ENCODE measurements at regions not wholly inside any gene's neighbourhood (a gene's known extent, or its start where the extent isn't known, plus 50 kb on each side); places are given as distances from the start of the nearest gene placed in this dataset.
"Not testable (repeated sequence)": the region's sequence is repeated elsewhere in the genome, so short reads cannot be mapped to it uniquely, and the experiment has no call there.

GRCh38 chr6:20013066-20013861, 176.1 kb downstream of the ID4 start:
- Mint-ChIP-seq H3K4me3 (no peak overlapping the region), H3K27ac (ENCODE audit: low read depth) (no peak overlapping the region), H3K9me3 (no peaks in the 10 kb centered on the region), H3K36me3 (ENCODE audit: insufficient read depth) (no peaks in the 10 kb centered on the region), H3K4me1 (no peaks in the 10 kb centered on the region), H3K27me3 (peaks cover 57% of the 10 kb centered on the region)
- DNase-seq (ENCODE audit: low spot score in 2 of 2) (no peak), ATAC-seq (replicated peaks; ENCODE audit: extremely low read depth, poor library complexity, severe bottlenecking) (no peak)

DNA sequence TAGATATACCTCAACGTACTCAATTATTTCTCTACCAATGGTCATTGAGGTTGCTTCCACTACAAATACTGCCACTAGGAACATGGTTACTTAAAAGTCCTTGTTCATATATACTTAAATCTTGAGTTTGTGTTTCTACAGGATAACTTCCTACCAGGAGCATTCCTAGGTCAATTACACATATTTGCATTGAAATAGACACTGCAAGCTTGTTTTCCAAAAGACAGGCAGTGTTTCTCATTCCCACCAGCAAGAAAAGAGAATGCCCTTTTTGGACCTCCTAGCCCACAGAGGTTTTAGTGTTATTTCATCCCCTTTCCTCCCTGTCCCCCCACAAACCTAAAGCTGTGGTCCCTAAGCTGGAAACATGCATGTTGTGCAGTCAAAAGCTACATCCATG, 177.3 kb downstream of the ID4 start:
- peaks cover 46% of the 10 kb centered on the region for H3K27me3 Mint-ChIP-seq

GRCh38 chr6:20020526-20020925, 183.4 kb downstream of the ID4 start:
- H3K9me3 Mint-ChIP-seq, result no peaks in the 10 kb centered on the region
- no peak overlapping the region for H3K4me3 Mint-ChIP-seq
- ATAC-seq (replicated peaks; ENCODE audit: extremely low read depth, poor library complexity, severe bottlenecking) (no peak), DNase-seq (ENCODE audit: low spot score in 2 of 2) (no peak)
- H3K4me1 Mint-ChIP-seq, result peaks cover 16% of the 10 kb centered on the region
- no peaks in the 10 kb centered on the region for H3K36me3 Mint-ChIP-seq (ENCODE audit: insufficient read depth)
- no peak overlapping the region for H3K27ac Mint-ChIP-seq (ENCODE audit: low read depth)
- H3K27me3 Mint-ChIP-seq, result no peaks in the 10 kb centered on the region

More for the DNA sequence above, 177.3 kb downstream of the ID4 start:
- H3K4me3 Mint-ChIP-seq, result no peak overlapping the region
- no peaks in the 10 kb centered on the region for H3K36me3 Mint-ChIP-seq (ENCODE audit: insufficient read depth)
- H3K9me3 Mint-ChIP-seq, result no peaks in the 10 kb centered on the region
- ATAC-seq (replicated peaks; ENCODE audit: extremely low read depth, poor library complexity, severe bottlenecking), result no peak
- H3K4me1 Mint-ChIP-seq, result no peaks in the 10 kb centered on the region
- H3K27ac Mint-ChIP-seq (ENCODE audit: low read depth), result no peak overlapping the region
- no peak for DNase-seq (ENCODE audit: low spot score in 2 of 2)

DNA sequence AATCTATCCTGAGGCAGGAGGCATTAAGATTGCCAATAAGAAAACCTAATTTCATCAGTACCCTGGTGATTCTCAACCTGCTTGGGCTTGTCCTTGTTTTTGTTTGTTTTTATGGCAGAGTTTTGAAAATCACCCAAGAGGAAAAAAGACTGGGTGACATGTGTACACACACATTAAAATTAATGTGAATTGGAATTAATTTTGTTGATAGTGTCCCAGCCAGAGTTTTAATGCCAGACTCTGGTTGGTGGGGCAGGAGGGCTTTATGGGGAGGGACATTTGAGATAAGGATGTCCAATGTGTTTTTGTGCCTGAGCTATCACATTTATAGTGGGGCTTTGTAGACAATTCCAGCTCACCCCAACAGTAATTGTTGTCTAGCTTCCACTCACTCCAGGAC, 184.6 kb downstream of the ID4 start:
- no peak for ATAC-seq (replicated peaks; ENCODE audit: extremely low read depth, poor library complexity, severe bottlenecking)
- DNase-seq (ENCODE audit: low spot score in 2 of 2), result no peak
- H3K4me3 Mint-ChIP-seq, result no peak overlapping the region

GRCh38 chr6:20023549-20024315, 186.6 kb downstream of the ID4 start:
- Mint-ChIP-seq H3K4me1 (peaks cover 21% of the 10 kb centered on the region), H3K4me3 (peak overlapping the region; percentile 75)
- not testable (repeated sequence) for H3K36me3 Mint-ChIP-seq (ENCODE audit: insufficient read depth); H3K27me3 Mint-ChIP-seq; H3K27ac Mint-ChIP-seq (ENCODE audit: low read depth); H3K9me3 Mint-ChIP-seq
- DNase-seq (ENCODE audit: low spot score in 2 of 2) (peak; percentile 13 to 21), ATAC-seq (replicated peaks; ENCODE audit: extremely low read depth, poor library complexity, severe bottlenecking) (peak; percentile 69)

More for the DNA sequence above, 184.6 kb downstream of the ID4 start:
- Mint-ChIP-seq H3K36me3 (ENCODE audit: insufficient read depth) (no peaks in the 10 kb centered on the region), H3K27me3 (no peaks in the 10 kb centered on the region), H3K4me1 (peaks cover 21% of the 10 kb centered on the region), H3K9me3 (no peaks in the 10 kb centered on the region), H3K27ac (ENCODE audit: low read depth) (no peak overlapping the region)

DNA sequence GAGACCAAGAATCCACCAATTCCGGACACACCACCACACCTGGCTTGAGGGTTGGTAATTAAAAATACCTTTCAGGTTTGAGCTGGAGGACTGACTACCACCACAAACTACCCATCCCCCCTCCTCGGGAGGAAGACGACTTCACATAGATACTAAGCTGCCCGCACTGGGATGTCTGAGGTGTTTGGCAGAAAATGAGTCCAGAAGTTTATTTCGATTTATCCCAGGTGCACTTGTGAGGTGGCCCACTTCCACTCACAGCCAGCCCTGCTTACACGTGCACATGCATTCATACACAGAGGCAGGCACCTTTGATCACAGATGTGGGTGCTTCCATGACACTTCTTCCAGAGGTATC, 187.1 kb downstream of the ID4 start:
- H3K9me3 Mint-ChIP-seq, result no peaks in the 10 kb centered on the region
- ATAC-seq (replicated peaks; ENCODE audit: extremely low read depth, poor library complexity, severe bottlenecking) (peak; percentile 15), DNase-seq (ENCODE audit: low spot score in 2 of 2) (no peak)
- peak overlapping the region; percentile 75 for H3K4me3 Mint-ChIP-seq
- H3K27ac Mint-ChIP-seq (ENCODE audit: low read depth), result no peak overlapping the region
- no peaks in the 10 kb centered on the region for H3K36me3 Mint-ChIP-seq (ENCODE audit: insufficient read depth)
- peaks cover 21% of the 10 kb centered on the region for H3K4me1 Mint-ChIP-seq
- H3K27me3 Mint-ChIP-seq, result peaks cover 10% of the 10 kb centered on the region

- Mint-ChIP-seq H3K27ac (ENCODE audit: low read depth) (no peak overlapping the region), H3K27me3 (peaks cover 11% of the 10 kb centered on the region), H3K4me3 (peak overlapping the region; percentile 75)
Measured at GRCh38 chr6:20024978-20025377, 187.3 kb downstream of the MBOAT1 start.

DNA sequence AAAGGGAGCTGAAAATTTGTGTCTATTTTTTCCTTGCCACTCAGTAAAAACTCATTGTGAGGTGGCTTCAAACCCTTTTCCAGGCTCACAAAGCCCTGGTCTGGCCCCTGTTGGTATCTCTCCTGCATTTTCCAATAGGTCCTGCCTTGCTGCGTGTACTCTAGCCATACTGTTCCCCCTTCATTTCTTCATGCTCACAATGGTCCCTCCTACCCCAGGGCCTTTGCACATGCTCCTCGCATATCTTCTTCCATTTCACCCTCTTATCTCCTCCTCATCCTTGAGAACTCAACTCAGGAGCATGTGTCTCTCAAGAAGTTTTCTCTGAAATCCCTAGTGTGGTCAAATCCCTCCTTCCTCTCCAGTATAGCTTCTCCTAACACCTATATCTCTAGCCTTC, 186.6 kb downstream of the MBOAT1 start:
- Mint-ChIP-seq H3K27me3 (peaks cover 18% of the 10 kb centered on the region), H3K4me3 (no peak overlapping the region), H3K4me1 (peaks cover 21% of the 10 kb centered on the region), H3K9me3 (no peaks in the 10 kb centered on the region), H3K36me3 (ENCODE audit: insufficient read depth) (no peaks in the 10 kb centered on the region), H3K27ac (ENCODE audit: low read depth) (no peak overlapping the region)
- ATAC-seq (replicated peaks; ENCODE audit: extremely low read depth, poor library complexity, severe bottlenecking) (no peak), DNase-seq (ENCODE audit: low spot score in 2 of 2) (no peak)

More at GRCh38 chr6:20024978-20025377, 187.3 kb downstream of the MBOAT1 start:
- DNase-seq (ENCODE audit: low spot score in 2 of 2), result no peak
- Mint-ChIP-seq H3K4me1 (peaks cover 21% of the 10 kb centered on the region), H3K36me3 (ENCODE audit: insufficient read depth) (no peaks in the 10 kb centered on the region), H3K9me3 (no peaks in the 10 kb centered on the region)
- no peak for ATAC-seq (replicated peaks; ENCODE audit: extremely low read depth, poor library complexity, severe bottlenecking)

DNA sequence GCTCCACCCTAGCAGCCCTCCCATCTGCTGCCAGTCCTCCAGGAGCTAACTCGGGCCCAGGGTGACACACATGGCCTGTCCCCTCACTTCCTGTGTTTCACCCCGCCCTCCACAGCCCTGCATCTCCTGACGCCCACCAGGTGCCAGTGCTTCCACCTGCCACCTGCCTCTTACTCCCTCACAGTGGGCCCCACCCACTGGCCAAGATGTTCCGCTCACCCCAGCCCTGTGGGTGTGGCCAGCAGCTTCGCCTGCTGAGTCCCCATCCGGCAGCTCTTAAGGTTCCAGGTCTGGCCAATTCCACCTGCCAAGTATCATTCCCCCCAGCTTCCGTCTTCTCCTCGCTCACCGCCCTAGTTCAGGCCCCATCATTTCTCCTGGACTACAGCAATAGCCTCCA, 184.1 kb downstream of the MBOAT1 start:
- no peaks in the 10 kb centered on the region for H3K36me3 Mint-ChIP-seq (ENCODE audit: insufficient read depth)
- no peak overlapping the region for H3K27ac Mint-ChIP-seq (ENCODE audit: low read depth)
- peaks cover 21% of the 10 kb centered on the region for H3K4me1 Mint-ChIP-seq
- H3K27me3 Mint-ChIP-seq, result peaks cover 22% of the 10 kb centered on the region
- H3K9me3 Mint-ChIP-seq, result no peaks in the 10 kb centered on the region
- DNase-seq (ENCODE audit: low spot score in 2 of 2), result no peak
- no peak for ATAC-seq (replicated peaks; ENCODE audit: extremely low read depth, poor library complexity, severe bottlenecking)
- H3K4me3 Mint-ChIP-seq, result no peak overlapping the region

GRCh38 chr6:20028562-20028961, 183.7 kb downstream of the MBOAT1 start:
- Mint-ChIP-seq H3K9me3 (no peaks in the 10 kb centered on the region), H3K36me3 (ENCODE audit: insufficient read depth) (no peaks in the 10 kb centered on the region), H3K27ac (ENCODE audit: low read depth) (no peak overlapping the region), H3K27me3 (peaks cover 22% of the 10 kb centered on the region), H3K4me3 (no peak overlapping the region), H3K4me1 (peaks cover 19% of the 10 kb centered on the region)
- ATAC-seq (replicated peaks; ENCODE audit: extremely low read depth, poor library complexity, severe bottlenecking), result no peak
- no peak for DNase-seq (ENCODE audit: low spot score in 2 of 2)

DNA sequence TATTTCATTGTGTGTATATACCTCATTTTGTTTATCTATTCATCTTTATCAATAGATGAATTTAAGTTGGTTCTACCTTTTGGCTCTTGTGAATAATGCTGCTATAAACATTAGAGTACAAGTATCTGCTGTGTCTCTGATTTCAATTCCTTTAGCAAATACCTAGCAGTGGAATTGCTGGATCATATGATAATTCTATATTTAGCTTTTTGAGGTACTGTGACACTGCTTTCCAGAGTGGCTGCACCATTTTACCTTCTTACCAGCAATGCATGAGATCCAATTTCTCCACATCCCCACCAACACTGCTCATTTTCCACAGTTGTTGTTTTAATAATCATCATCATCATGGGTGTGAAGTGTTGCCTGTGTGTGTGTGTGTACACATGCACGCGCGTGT, 182.3 kb downstream of the MBOAT1 start:
- Mint-ChIP-seq H3K9me3 (no peaks in the 10 kb centered on the region), H3K4me3 (no peak overlapping the region), H3K4me1 (peaks cover 6% of the 10 kb centered on the region), H3K27ac (ENCODE audit: low read depth) (no peak overlapping the region), H3K27me3 (peaks cover 34% of the 10 kb centered on the region), H3K36me3 (ENCODE audit: insufficient read depth) (no peaks in the 10 kb centered on the region)
- ATAC-seq (replicated peaks; ENCODE audit: extremely low read depth, poor library complexity, severe bottlenecking) (no peak), DNase-seq (ENCODE audit: low spot score in 2 of 2) (no peak)

- no peak for ATAC-seq (replicated peaks; ENCODE audit: extremely low read depth, poor library complexity, severe bottlenecking)
- DNase-seq (ENCODE audit: low spot score in 2 of 2), result no peak
- Mint-ChIP-seq H3K36me3 (ENCODE audit: insufficient read depth) (no peaks in the 10 kb centered on the region), H3K27ac (ENCODE audit: low read depth) (no peak overlapping the region), H3K9me3 (no peaks in the 10 kb centered on the region), H3K4me1 (no peaks in the 10 kb centered on the region), H3K4me3 (no peak overlapping the region), H3K27me3 (peaks cover 46% of the 10 kb centered on the region)
Measured at GRCh38 chr6:20031342-20031741, 180.9 kb downstream of the MBOAT1 start.
